A673 (cell line): ENCODE measurements at regions not wholly inside any gene's neighbourhood (a gene's known extent, or its start where the extent isn't known, plus 50 kb on each side); places are given as distances from the start of the nearest gene placed in this dataset.

ENCODE experiments used
- BruUV-seq: library from RNA; stranded (reverse); fragments of 400-500 nt; replicated peaks from 2 replicates; lab custom pipeline; 2021; lab: Mats Ljungman, UMichigan
- CTCF ChIA-PET: fragments of 300-600 bp; sonication (Branson Sonifier 250); formaldehyde crosslinking; loops from one replicate; lab custom pipeline; 2022; ENCODE audit warnings: antibody characterized with exemption; lab: Charles Lee
- POLR2A ChIA-PET: fragments of 300-600 bp; sonication (Branson Sonifier 250); formaldehyde crosslinking; loops from one replicate; lab custom pipeline; 2022; ENCODE audit warnings: antibody characterized with exemption; ENCODE audit not compliant: low non-redundant PET; lab: Charles Lee
- DNase-seq: peaks from one replicate; pipeline ENCODE4 v3.0.0-alpha.2; 2015; ENCODE audit warnings: low spot score
- H3K27ac ChIP-seq: fragments of 200-600 bp; sonication (generic); 2 replicates; pipeline ENCODE4 v1.5.1; 2016; ENCODE audit warnings: mixed run types, low read depth, mild to moderate bottlenecking, mixed read lengths, antibody characterized with exemption, low read length; ENCODE audit not compliant: poor library complexity, severe bottlenecking
- H3K27me3 ChIP-seq: fragments of 200-600 bp; sonication (generic); replicated peaks from 2 replicates; pipeline ENCODE4 v1.6.1; 2017; ENCODE audit warnings: mixed run types, low read depth, mild to moderate bottlenecking, mixed read lengths, antibody characterized with exemption, low read length; ENCODE audit not compliant: insufficient read depth, poor library complexity
- H3K36me3 ChIP-seq: fragments of 200-600 bp; sonication (generic); 2 replicates; pipeline ENCODE4 v1.6.1; 2016; ENCODE audit warnings: mixed run types, mild to moderate bottlenecking, mixed read lengths, antibody characterized with exemption, low read length; ENCODE audit not compliant: insufficient read depth, poor library complexity, severe bottlenecking
- H3K4me1 ChIP-seq: fragments of 200-600 bp; sonication (generic); 2 replicates; pipeline ENCODE4 v1.6.1; 2017; ENCODE audit warnings: mixed run types, mild to moderate bottlenecking, mixed read lengths, antibody characterized with exemption, low read length; ENCODE audit not compliant: insufficient read depth, poor library complexity, severe bottlenecking
- H3K4me3 ChIP-seq: fragments of 200-600 bp; sonication (generic); 2 replicates; pipeline ENCODE4 v1.5.1; 2016; ENCODE audit warnings: low read depth, mixed run types, mild to moderate bottlenecking, mixed read lengths, low read length; ENCODE audit not compliant: poor library complexity, severe bottlenecking
- H3K9me3 ChIP-seq: fragments of 200-600 bp; sonication (generic); 2 replicates; pipeline ENCODE4 v1.6.1; 2016; ENCODE audit warnings: mixed run types, low read depth, mild to moderate bottlenecking, mixed read lengths, antibody characterized with exemption, low read length; ENCODE audit not compliant: poor library complexity, severe bottlenecking
- CTCF ChIP-seq: fragments of 300-800, 200-600 bp; sonication (generic); conservative IDR thresholded peaks from 2 replicates; pipeline ENCODE4 v1.5.1; 2017; ENCODE audit warnings: low read depth, mild to moderate bottlenecking, antibody characterized with exemption, low read length, moderate library complexity, mixed read lengths
- EZH2 ChIP-seq: fragments of 200-600 bp; sonication (generic); IDR thresholded peaks from 2 replicates; pipeline ENCODE4 v1.6.1; 2017; ENCODE audit warnings: borderline replicate concordance, low read depth, mild to moderate bottlenecking, mixed read lengths, antibody characterized with exemption, low read length; ENCODE audit not compliant: poor library complexity, severe bottlenecking
- intact Hi-C: fragments of 100-400 bp; cut with micrococcal nuclease; formaldehyde crosslinking; loops from one replicate; pipeline ENCODE4 v1.10.0; 2022; ENCODE audit not compliant: unreplicated experiment

- Histone ChIP-seq H3K4me3 (no peak overlapping the region), H3K36me3 (no peaks in the 10 kb centered on the region), H3K27ac (no peak overlapping the region), H3K27me3 (no peaks in the 10 kb centered on the region), H3K9me3 (no peaks in the 10 kb centered on the region), H3K4me1 (peaks cover 5% of the 10 kb centered on the region)
- intact Hi-C loops: no loop called here
- no peak for DNase-seq
- ChIA-PET POLR2A (no interaction called here), CTCF (no interaction called here)
- TF ChIP-seq CTCF (no peak), EZH2 (no peak)
- BruUV-seq: no TSS peak
These were observed 238.6 kb upstream of the GSE1 start for GRCh38 chr16:85374571-85374872.

GRCh38 chr16:85375282-85375681, 237.8 kb upstream of the GSE1 start:
- ChIA-PET POLR2A (no interaction called here), CTCF (no interaction called here)
- Histone ChIP-seq H3K27me3 (no peaks in the 10 kb centered on the region), H3K27ac (no peak overlapping the region), H3K9me3 (no peaks in the 10 kb centered on the region), H3K4me1 (peaks cover 5% of the 10 kb centered on the region), H3K4me3 (no peak overlapping the region), H3K36me3 (no peaks in the 10 kb centered on the region)
- no peak for TF ChIP-seq CTCF
- intact Hi-C loops: no loop called here
- no TSS peak for BruUV-seq
- no peak for DNase-seq

- Histone ChIP-seq H3K4me3 (no peak overlapping the region), H3K27ac (no peak overlapping the region), H3K27me3 (no peaks in the 10 kb centered on the region), H3K9me3 (no peaks in the 10 kb centered on the region), H3K4me1 (no peaks in the 10 kb centered on the region), H3K36me3 (no peaks in the 10 kb centered on the region)
- no peak for TF ChIP-seq EZH2
- no peak for TF ChIP-seq CTCF
- BruUV-seq: no TSS peak
- no peak for DNase-seq
- ChIA-PET CTCF (no interaction called here), POLR2A (no interaction called here)
- intact Hi-C loops: no loop called here
These were observed 236.6 kb upstream of the GSE1 start for GRCh38 chr16:85376292-85377095.
